Endodermal cell (in vitro differentiated cells): ENCODE measurements at regions not wholly inside any gene's neighbourhood (a gene's known extent, or its start where the extent isn't known, plus 50 kb on each side); places are given as distances from the start of the nearest gene placed in this dataset.

Source experiments
- DNase-seq: peaks from one replicate; pipeline ENCODE4 v3.0.0-alpha.2; 2017
- H3K27ac ChIP-seq: 2 replicates; pipeline ENCODE4 v1.5.1; 2013; ENCODE audit warnings: mild to moderate bottlenecking, low read depth, low read length, moderate library complexity
- H3K27me3 ChIP-seq: 2 replicates; pipeline ENCODE4 v1.6.1; 2013; ENCODE audit warnings: mild to moderate bottlenecking, low read length, moderate library complexity; ENCODE audit not compliant: insufficient read depth, control insufficient read depth, poor library complexity, severe bottlenecking
- H3K36me3 ChIP-seq: 2 replicates; pipeline ENCODE4 v1.7.0; 2013; ENCODE audit warnings: mild to moderate bottlenecking, low read length, moderate library complexity; ENCODE audit not compliant: control insufficient read depth, insufficient read depth
- H3K4me1 ChIP-seq: one replicate; pipeline ENCODE4 v1.7.0; 2013; ENCODE audit warnings: low read length; ENCODE audit not compliant: control insufficient read depth, insufficient read depth
- H3K4me3 ChIP-seq: 2 replicates; pipeline ENCODE4 v1.5.1; 2013; ENCODE audit warnings: mild to moderate bottlenecking, low read length, moderate library complexity
- H3K9ac ChIP-seq: 2 replicates; pipeline ENCODE4 v1.6.1; 2013; ENCODE audit warnings: mild to moderate bottlenecking, low read length, moderate library complexity; ENCODE audit not compliant: poor library complexity, severe bottlenecking; ENCODE audit errors: extremely low read depth
- H3K9me3 ChIP-seq: 2 replicates; pipeline ENCODE4 v1.6.1; 2013; ENCODE audit warnings: mild to moderate bottlenecking, low read length, moderate library complexity; ENCODE audit not compliant: control insufficient read depth
- H3K27ac Mint-ChIP-seq: 2 replicates; pipeline ENCODE4 v1.8.0; 2020; ENCODE audit warnings: mixed read lengths
- H3K27me3 Mint-ChIP-seq: 2 replicates; pipeline ENCODE4 v1.8.0; 2021; ENCODE audit warnings: mild to moderate bottlenecking, mixed read lengths; ENCODE audit not compliant: insufficient read depth
- H3K36me3 Mint-ChIP-seq: 2 replicates; pipeline ENCODE4 v1.8.0; 2020; ENCODE audit warnings: low read depth, mixed read lengths
- H3K4me1 Mint-ChIP-seq: 2 replicates; pipeline ENCODE4 v1.8.0; 2020; ENCODE audit warnings: mixed read lengths
- H3K4me3 Mint-ChIP-seq: 2 replicates; pipeline ENCODE4 v1.8.0; 2020; ENCODE audit warnings: mild to moderate bottlenecking, moderate library complexity, mixed read lengths
- H3K9me3 Mint-ChIP-seq: 2 replicates; pipeline ENCODE4 v1.8.0; 2020; ENCODE audit warnings: mild to moderate bottlenecking, mixed read lengths
- CTCF ChIP-seq: fragments of 200-600 bp; sonication (generic); conservative IDR thresholded peaks from 2 replicates; pipeline ENCODE4 v1.5.0; 2021; ENCODE audit warnings: antibody characterized with exemption, mild to moderate bottlenecking
- WGBS, 2 experiments: methylation state at CpG; one replicate each; pipeline versions ENCODE4 v1.1.5 to v1.1.7; 2013; ENCODE audit warnings: missing lambda C conversion rate in 2 of 2, mixed read lengths in 1 of 2; ENCODE audit not compliant: insufficient coverage in 1 of 2, insufficient read length in 1 of 2; 5-methylcytosine and 5-hydroxymethylcytosine counted together

DNA sequence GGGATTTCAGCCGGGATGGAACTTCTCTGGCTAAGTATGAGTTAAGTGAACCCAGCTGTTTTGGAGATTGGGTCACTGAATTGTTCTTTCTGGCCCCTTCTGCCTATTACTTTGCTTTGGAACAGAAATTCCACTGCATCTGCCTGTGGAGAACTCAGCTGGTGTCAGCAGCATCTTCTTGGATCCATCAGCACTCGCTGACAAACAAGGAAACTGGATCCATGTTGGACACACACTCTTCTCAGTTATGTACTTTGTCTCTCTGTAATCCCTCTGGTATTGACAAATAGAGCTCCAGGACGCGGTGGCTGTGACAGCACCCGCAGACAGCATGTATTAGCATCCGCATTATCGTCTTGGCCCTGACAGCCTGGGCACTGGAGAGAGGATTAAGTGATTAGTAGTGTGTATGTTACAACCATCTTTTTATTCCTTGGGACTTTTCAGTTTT is 73.0 kb upstream of the BMPER start:
- 91 to 95% methylated on average over 6 to 7 of the region's 7 CpGs for WGBS, 2 experiments
- no peak for DNase-seq
- peaks cover 7% of the 10 kb centered on the region for H3K27me3 ChIP-seq

DNA sequence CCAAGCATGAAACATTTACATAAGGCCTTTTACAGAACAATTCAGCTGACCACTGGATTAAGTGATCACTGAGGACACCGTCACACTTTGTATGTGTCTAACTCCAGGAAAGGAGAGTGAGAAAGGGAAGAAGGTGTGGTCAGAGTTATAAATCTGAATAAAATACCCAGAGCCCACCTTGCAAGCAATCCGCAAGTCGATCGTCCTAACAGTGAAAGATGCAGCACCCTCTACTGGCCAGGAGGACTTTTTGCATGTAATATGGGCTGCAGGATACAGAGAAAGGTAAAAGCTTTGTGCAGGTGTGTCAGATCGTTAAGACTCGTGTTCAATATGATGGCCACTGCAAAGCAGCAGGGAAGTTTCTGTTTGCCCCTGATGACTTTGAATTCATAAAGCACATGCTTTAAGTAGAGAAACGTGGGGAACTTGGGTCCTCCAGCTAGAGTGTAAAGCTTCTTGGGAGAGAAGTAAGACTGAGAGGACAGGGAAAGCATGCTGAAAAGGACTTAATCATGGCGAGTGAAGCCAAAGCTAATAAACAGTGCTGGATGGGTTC is 68.5 kb upstream of the BMPER start:
- TF ChIP-seq CTCF, result peak; percentile 76

More for the DNA sequence above, 73.0 kb upstream of the BMPER start:
- no peak overlapping the region for H3K4me3 Mint-ChIP-seq
- no peaks in the 10 kb centered on the region for H3K4me1 ChIP-seq
- H3K36me3 Mint-ChIP-seq, result no peaks in the 10 kb centered on the region
- no peak overlapping the region for H3K27ac Mint-ChIP-seq
- H3K4me3 ChIP-seq, result no peak overlapping the region
- H3K27ac ChIP-seq, result no peak overlapping the region
- peaks cover 9% of the 10 kb centered on the region for H3K9me3 Mint-ChIP-seq
- peaks cover 9% of the 10 kb centered on the region for H3K4me1 Mint-ChIP-seq
- peaks cover 9% of the 10 kb centered on the region for H3K9me3 ChIP-seq
- no peaks in the 10 kb centered on the region for H3K36me3 ChIP-seq
- TF ChIP-seq CTCF, result no peak
- H3K27me3 Mint-ChIP-seq, result peaks cover 1% of the 10 kb centered on the region
- H3K9ac ChIP-seq, result no peak overlapping the region

GRCh38 chr7:33837356-33837851 is 67.9 kb upstream of the BMPER start:
- H3K27ac Mint-ChIP-seq, result no peak overlapping the region
- no peak for TF ChIP-seq CTCF
- H3K27me3 Mint-ChIP-seq, result no peaks in the 10 kb centered on the region

More for the DNA sequence above, 68.5 kb upstream of the BMPER start:
- peaks cover 10% of the 10 kb centered on the region for H3K9me3 ChIP-seq
- no peak overlapping the region for H3K4me3 Mint-ChIP-seq
- H3K27ac ChIP-seq, result no peak overlapping the region
- 92 to 96% methylated on average over 8 of the region's 8 CpGs for WGBS, 2 experiments
- H3K36me3 ChIP-seq, result no peaks in the 10 kb centered on the region
- H3K27me3 ChIP-seq, result no peaks in the 10 kb centered on the region
- H3K4me1 ChIP-seq, result no peaks in the 10 kb centered on the region
- no peak overlapping the region for H3K27ac Mint-ChIP-seq
- no peaks in the 10 kb centered on the region for H3K27me3 Mint-ChIP-seq
- H3K9ac ChIP-seq, result no peak overlapping the region
- H3K36me3 Mint-ChIP-seq, result no peaks in the 10 kb centered on the region
- H3K4me1 Mint-ChIP-seq, result peaks cover 14% of the 10 kb centered on the region
- no peak overlapping the region for H3K4me3 ChIP-seq
- peaks cover 12% of the 10 kb centered on the region for H3K9me3 Mint-ChIP-seq
- DNase-seq, result peak; percentile 80

More at GRCh38 chr7:33837356-33837851, 67.9 kb upstream of the BMPER start:
- no peak overlapping the region for H3K4me3 ChIP-seq
- H3K4me1 ChIP-seq, result peaks cover 1% of the 10 kb centered on the region
- Mint-ChIP-seq H3K36me3 (no peaks in the 10 kb centered on the region), H3K9me3 (peaks cover 12% of the 10 kb centered on the region), H3K4me1 (peaks cover 11% of the 10 kb centered on the region), H3K4me3 (no peak overlapping the region)
- DNase-seq, result peak; percentile 34
- peaks cover 10% of the 10 kb centered on the region for H3K9me3 ChIP-seq
- no peak overlapping the region for H3K27ac ChIP-seq
- H3K27me3 ChIP-seq, result no peaks in the 10 kb centered on the region
- H3K36me3 ChIP-seq, result no peaks in the 10 kb centered on the region
- 94 to 100% methylated on average over 8 to 14 of the region's 14 CpGs for WGBS, 2 experiments
- no peak overlapping the region for H3K9ac ChIP-seq
